ENCODE measurements at regions not wholly inside any gene's neighbourhood (a gene's known extent, or its start where the extent isn't known, plus 50 kb on each side); places are given as distances from the start of the nearest gene placed in this dataset.

- TF ChIP-seq ZNF24 (IDR thresholded peaks at IDR 0.05) (no peak), NFYA (IDR thresholded peaks at IDR 0.05; ENCODE audit: borderline replicate concordance, low read depth, low read length) (no peak), RAD21 (IDR thresholded peaks at IDR 0.05; ENCODE audit: insufficient read depth, low read depth, low read length) (no peak), BCL3 (IDR thresholded peaks at IDR 0.05; ENCODE audit: borderline replicate concordance, insufficient read depth, low read depth, low read length, poor library complexity, severe bottlenecking) (no peak), TAF1 (IDR thresholded peaks at IDR 0.05; ENCODE audit: borderline replicate concordance, low read depth, low read length) (no peak), STAT1 (conservative IDR thresholded peaks at IDR 0.05) (no peak), HDAC2 (IDR thresholded peaks at IDR 0.05) (no peak), TCF3 (IDR thresholded peaks at IDR 0.05; ENCODE audit: borderline replicate concordance, insufficient read depth, low read depth, low read length) (no peak)
- TF ChIP-seq, protein P1, sequence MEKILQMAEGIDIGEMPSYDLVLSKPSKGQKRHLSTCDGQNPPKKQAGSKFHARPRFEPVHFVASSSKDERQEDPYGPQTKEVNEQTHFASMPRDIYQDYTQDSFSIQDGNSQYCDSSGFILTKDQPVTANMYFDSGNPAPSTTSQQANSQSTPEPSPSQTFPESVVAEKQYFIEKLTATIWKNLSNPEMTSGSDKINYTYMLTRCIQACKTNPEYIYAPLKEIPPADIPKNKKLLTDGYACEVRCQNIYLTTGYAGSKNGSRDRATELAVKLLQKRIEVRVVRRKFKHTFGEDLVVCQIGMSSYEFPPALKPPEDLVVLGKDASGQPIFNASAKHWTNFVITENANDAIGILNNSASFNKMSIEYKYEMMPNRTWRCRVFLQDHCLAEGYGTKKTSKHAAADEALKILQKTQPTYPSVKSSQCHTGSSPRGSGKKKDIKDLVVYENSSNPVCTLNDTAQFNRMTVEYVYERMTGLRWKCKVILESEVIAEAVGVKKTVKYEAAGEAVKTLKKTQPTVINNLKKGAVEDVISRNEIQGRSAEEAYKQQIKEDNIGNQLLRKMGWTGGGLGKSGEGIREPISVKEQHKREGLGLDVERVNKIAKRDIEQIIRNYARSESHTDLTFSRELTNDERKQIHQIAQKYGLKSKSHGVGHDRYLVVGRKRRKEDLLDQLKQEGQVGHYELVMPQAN (conservative IDR thresholded peaks at IDR 0.05) = no peak
- TF ChIP-seq, protein P2, sequence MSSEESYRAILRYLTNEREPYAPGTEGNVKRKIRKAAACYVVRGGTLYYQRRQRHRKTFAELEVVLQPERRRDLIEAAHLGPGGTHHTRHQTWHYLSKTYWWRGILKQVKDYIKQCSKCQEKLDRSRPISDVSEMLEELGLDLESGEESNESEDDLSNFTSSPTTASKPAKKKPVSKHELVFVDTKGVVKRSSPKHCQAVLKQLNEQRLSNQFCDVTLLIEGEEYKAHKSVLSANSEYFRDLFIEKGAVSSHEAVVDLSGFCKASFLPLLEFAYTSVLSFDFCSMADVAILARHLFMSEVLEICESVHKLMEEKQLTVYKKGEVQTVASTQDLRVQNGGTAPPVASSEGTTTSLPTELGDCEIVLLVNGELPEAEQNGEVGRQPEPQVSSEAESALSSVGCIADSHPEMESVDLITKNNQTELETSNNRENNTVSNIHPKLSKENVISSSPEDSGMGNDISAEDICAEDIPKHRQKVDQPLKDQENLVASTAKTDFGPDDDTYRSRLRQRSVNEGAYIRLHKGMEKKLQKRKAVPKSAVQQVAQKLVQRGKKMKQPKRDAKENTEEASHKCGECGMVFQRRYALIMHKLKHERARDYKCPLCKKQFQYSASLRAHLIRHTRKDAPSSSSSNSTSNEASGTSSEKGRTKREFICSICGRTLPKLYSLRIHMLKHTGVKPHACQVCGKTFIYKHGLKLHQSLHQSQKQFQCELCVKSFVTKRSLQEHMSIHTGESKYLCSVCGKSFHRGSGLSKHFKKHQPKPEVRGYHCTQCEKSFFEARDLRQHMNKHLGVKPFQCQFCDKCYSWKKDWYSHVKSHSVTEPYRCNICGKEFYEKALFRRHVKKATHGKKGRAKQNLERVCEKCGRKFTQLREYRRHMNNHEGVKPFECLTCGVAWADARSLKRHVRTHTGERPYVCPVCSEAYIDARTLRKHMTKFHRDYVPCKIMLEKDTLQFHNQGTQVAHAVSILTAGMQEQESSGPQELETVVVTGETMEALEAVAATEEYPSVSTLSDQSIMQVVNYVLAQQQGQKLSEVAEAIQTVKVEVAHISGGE (CRISPR knock-in tag; IDR thresholded peaks at IDR 0.05) = no peak
- Histone ChIP-seq H3K36me3 (ENCODE audit: control insufficient read depth in 2 of 2, insufficient read depth in 2 of 2, low read length in 1 of 2) (no peaks in the 10 kb centered on the region), H2AFZ (ENCODE audit: control insufficient read depth, low read depth, low read length) (no peak overlapping the region), H3K27me3 (replicated peaks in 1 of 2; ENCODE audit: control insufficient read depth in 2 of 2, insufficient read depth in 2 of 2, low read length in 1 of 2) (no peaks in the 10 kb centered on the region), H3K9me3 (replicated peaks; ENCODE audit: control insufficient read depth, insufficient read depth, low read length) (no peaks in the 10 kb centered on the region; the same call in 2 of the 3 replicates), H3K4me3 (no peak overlapping the region), H3K4me2 (ENCODE audit: control insufficient read depth, insufficient read depth) (no peak overlapping the region), H4K20me1 (ENCODE audit: control insufficient read depth, insufficient read depth) (no peaks in the 10 kb centered on the region), H3K27ac (ENCODE audit: control insufficient read depth, insufficient read depth) (no peak overlapping the region), H3K9ac (ENCODE audit: control insufficient read depth, insufficient read depth, low read length) (no peak overlapping the region), H3K79me2 (ENCODE audit: control insufficient read depth, insufficient read depth, low read length) (no peaks in the 10 kb centered on the region), H3K4me1 (ENCODE audit: control insufficient read depth, insufficient read depth, low read length) (no peaks in the 10 kb centered on the region)
- in situ Hi-C loops (cut with MboI) = no loop called here
- RAD21 ChIA-PET (ENCODE audit: unreplicated experiment) = no interaction called here
- no peak for ATAC-seq
- POLR2A ChIA-PET = no interaction called here
- BruUV-seq (replicated peaks) = no TSS peak
- SMC1A ChIA-PET (ENCODE audit: uncharacterized antibody, unreplicated experiment) = no interaction called here
- no peak for DNase-seq (ENCODE audit: low read depth, low spot score)
- 74% methylated on average over 13 of the region's 13 CpGs for WGBS (ENCODE audit: insufficient coverage, insufficient replicate concordance, low lambda C conversion rate, missing lambda C conversion rate)
- no peak for FAIRE-seq
- intact Hi-C loops (cut with micrococcal nuclease; ENCODE audit: unreplicated experiment) = no loop called here
- CTCF ChIA-PET = no interaction called here
Observed at GRCh38 chr12:34304546-34304945, 282.2 kb downstream of the ALG10 start.
